GM12878 (cell line): ENCODE measurements at regions not wholly inside any gene's neighbourhood (a gene's known extent, or its start where the extent isn't known, plus 50 kb on each side); places are given as distances from the start of the nearest gene placed in this dataset.

Experiments used
- ATAC-seq: fragments of 200-7000 bp; cut with Tn5 transposase; 3 replicates; pipeline ENCODE4 v1.9.1; 2020; ENCODE audit warnings: mild to moderate bottlenecking, moderate library complexity
- BruUV-seq: library from RNA; stranded (reverse); fragments of 400-500 nt; replicated peaks from 2 replicates; lab custom pipeline; 2021; lab: Mats Ljungman, UMichigan
- CTCF ChIA-PET: fragments of 300-600 bp; sonication (Branson Sonifier 250); formaldehyde crosslinking; extraction: SDS; loops from one replicate; lab custom pipeline; 2021; ENCODE audit warnings: inconsistent platforms; lab: Yijun Ruan, JAX
- POLR2A ChIA-PET: fragments of 350-600 bp; formaldehyde crosslinking; extraction: SDS; loops from one replicate; lab custom pipeline; 2021; ENCODE audit warnings: inconsistent platforms; lab: Charles Lee
- RAD21 ChIA-PET: fragments of 300-600 bp; sonication (Branson Sonifier 250); formaldehyde crosslinking; loops from one replicate; lab custom pipeline; 2023; ENCODE audit warnings: antibody characterized with exemption; ENCODE audit not compliant: unreplicated experiment; lab: Charles Lee
- SMC1A ChIA-PET: fragments of 300-600 bp; sonication (Branson Sonifier 250); formaldehyde crosslinking; loops from one replicate; lab custom pipeline; 2023; ENCODE audit not compliant: unreplicated experiment, uncharacterized antibody; lab: Charles Lee
- DNase-seq: peaks from one replicate; pipeline ENCODE4 v3.0.0-alpha.2; 2011; ENCODE audit warnings: low read depth, low spot score
- FAIRE-seq: peaks from 3 replicates; lab custom pipeline; 2011; peaks lifted over from hg19 to GRCh38; lab: Jason Lieb, UNC
- H2AFZ ChIP-seq: 2 replicates; pipeline ENCODE4 v1.6.0; 2011; ENCODE audit warnings: low read depth, low read length, control low read depth; ENCODE audit not compliant: control insufficient read depth
- H3K27ac ChIP-seq: 2 replicates; pipeline ENCODE4 v1.5.1; 2011; ENCODE audit warnings: control low read depth; ENCODE audit not compliant: control insufficient read depth, insufficient read depth
- H3K27me3 ChIP-seq, 2 experiments: replicated peaks in 1 of 2; 2 replicates each; pipeline versions ENCODE4 v1.6.0 to v1.6.1; 2011; ENCODE audit warnings: low read length in 1 of 2; ENCODE audit not compliant: control insufficient read depth in 2 of 2, insufficient read depth in 2 of 2
- H3K36me3 ChIP-seq, 2 experiments: 2 replicates each; pipeline ENCODE4 v1.5.1; 2011; ENCODE audit warnings: low read length in 1 of 2; ENCODE audit not compliant: control insufficient read depth in 2 of 2, insufficient read depth in 2 of 2
- H3K4me1 ChIP-seq: 2 replicates; pipeline ENCODE4 v1.6.1; 2011; ENCODE audit warnings: mild to moderate bottlenecking, low read length, moderate library complexity, mixed read lengths; ENCODE audit not compliant: control insufficient read depth, insufficient read depth
- H3K4me2 ChIP-seq: 2 replicates; pipeline ENCODE4 v1.6.0; 2011; ENCODE audit warnings: control low read depth; ENCODE audit not compliant: control insufficient read depth, insufficient read depth
- H3K4me3 ChIP-seq: fragments of 200-600 bp; sonication (generic); 2 replicates; pipeline ENCODE4 v1.5.1; 2016
- H3K79me2 ChIP-seq: 2 replicates; pipeline ENCODE4 v1.6.0; 2011; ENCODE audit warnings: low read length; ENCODE audit not compliant: control insufficient read depth, insufficient read depth
- H3K9ac ChIP-seq: 2 replicates; pipeline ENCODE4 v1.8.0; 2011; ENCODE audit warnings: low read length, control low read depth, mixed read lengths; ENCODE audit not compliant: control insufficient read depth, insufficient read depth
- H3K9me3 ChIP-seq: replicated peaks from 3 replicates; pipeline ENCODE4 v1.5.1; 2011; ENCODE audit warnings: mild to moderate bottlenecking, low read length; ENCODE audit not compliant: control insufficient read depth, insufficient read depth
- H4K20me1 ChIP-seq: 2 replicates; pipeline ENCODE4 v1.6.0; 2011; ENCODE audit not compliant: control insufficient read depth, insufficient read depth
- GABPA ChIP-seq: IDR thresholded peaks from 2 replicates; pipeline ENCODE4 v1.6.1; 2014; ENCODE audit warnings: antibody characterized with exemption, low read depth, mild to moderate bottlenecking, inconsistent platforms
- POLR2AphosphoS5 ChIP-seq: IDR thresholded peaks from 2 replicates; pipeline ENCODE4 v1.6.1; 2011; ENCODE audit warnings: mild to moderate bottlenecking, low read length, inconsistent platforms
- POU2F2 ChIP-seq: IDR thresholded peaks from 3 replicates; pipeline ENCODE4 v1.6.1; 2011; ENCODE audit warnings: low read depth, mild to moderate bottlenecking, low read length, borderline replicate concordance
- YBX1 ChIP-seq: fragments of 450-650 bp; IDR thresholded peaks from 2 replicates; pipeline ENCODE4 v1.6.1; 2016; ENCODE audit warnings: antibody characterized with exemption
- ZNF24 ChIP-seq: fragments of 450-650 bp; IDR thresholded peaks from 2 replicates; pipeline ENCODE4 v1.6.1; 2017; ENCODE audit warnings: antibody characterized with exemption, mild to moderate bottlenecking
- ZNF622 ChIP-seq: fragments of 450-650 bp; IDR thresholded peaks from 2 replicates; pipeline ENCODE4 v1.6.1; 2017; ENCODE audit warnings: mild to moderate bottlenecking, inconsistent platforms
- WGBS: methylation state at CpG from one replicate; pipeline ENCODE4 v1.1.6; 2016; ENCODE audit warnings: low lambda C conversion rate; ENCODE audit not compliant: insufficient replicate concordance, insufficient coverage; ENCODE audit errors: missing lambda C conversion rate; 5-methylcytosine and 5-hydroxymethylcytosine counted together
- in situ Hi-C: fragments of 300-500 bp; cut with MboI; formaldehyde crosslinking; loops from 9 replicates; pipeline ENCODE4 v1.14.3; 2018; ENCODE audit warnings: mixed read lengths
- intact Hi-C: fragments of 100-400 bp; cut with micrococcal nuclease; formaldehyde crosslinking; loops from one replicate; pipeline ENCODE4 v1.14.2; 2022; ENCODE audit not compliant: unreplicated experiment
- TF ChIP-seq, protein P1 (sequence below): fragments of 450-650 bp; IDR thresholded peaks from 2 replicates; pipeline ENCODE4 v1.6.1; 2018; ENCODE audit warnings: mild to moderate bottlenecking, low read depth, moderate library complexity; ENCODE audit not compliant: partially characterized antibody

- Histone ChIP-seq H3K9ac (no peak overlapping the region), H4K20me1 (no peaks in the 10 kb centered on the region), H2AFZ (no peak overlapping the region), H3K4me2 (no peak overlapping the region), H3K4me1 (peaks cover 3% of the 10 kb centered on the region; the same call in 1 of the 2 replicates), H3K27ac (no peak overlapping the region), H3K27me3 (no peaks in the 10 kb centered on the region), H3K36me3 (no peaks in the 10 kb centered on the region), H3K9me3 (no peaks in the 10 kb centered on the region), H3K4me3 (no peak overlapping the region), H3K79me2 (no peaks in the 10 kb centered on the region)
- ChIA-PET RAD21 (no interaction called here), CTCF (interaction anchor here (4.7 kb wide), 1 partner anchor 245 kb away, joined by 47 read pairs; no protein-coding TSS in a partner anchor), SMC1A (interaction anchor here (0.6 to 4.4 kb wide), 3 partner anchors 244 to 1673 kb away, joined by 3 to 23 read pairs (median 4); no protein-coding TSS in a partner anchor), POLR2A (interaction anchor here (0.6 kb wide), 1 partner anchor 33 kb away, joined by 4 read pairs; no protein-coding TSS in a partner anchor)
- in situ Hi-C loops (loop anchor here (25.0 kb wide), 1 partner anchor 895 kb away; no protein-coding TSS in a partner anchor), intact Hi-C loops (no loop called here)
- no peak for ATAC-seq
- BruUV-seq: no TSS peak
- DNase-seq: no peak
- FAIRE-seq: no peak
- WGBS: 39% methylated on average over 4 of the region's 4 CpGs
- no peak for TF ChIP-seq POU2F2
- TF ChIP-seq ZNF24: peak; percentile 59; the same call in 1 of the 2 replicates
Observed at GRCh38 chr20:22342410-22342809, 242.0 kb downstream of the FOXA2 start.

DNA sequence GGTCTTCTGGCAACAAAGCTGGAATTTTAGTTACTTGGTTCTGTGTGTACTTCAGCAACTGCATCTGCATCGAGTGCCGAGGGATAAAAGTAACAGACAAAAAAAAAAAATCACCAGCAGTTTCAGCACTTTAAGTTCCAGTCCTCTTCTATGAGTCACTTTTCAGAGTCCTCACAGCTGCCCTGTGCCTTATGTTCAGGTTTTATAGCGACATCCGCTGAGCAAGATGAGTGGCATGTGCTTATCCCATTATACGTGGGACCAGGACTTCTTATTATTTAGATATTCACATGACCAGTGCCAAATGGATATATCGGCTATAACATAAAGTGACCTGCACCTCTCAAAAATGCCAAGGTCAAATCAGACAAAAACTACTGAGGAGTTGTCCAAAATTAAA, 242.9 kb downstream of the FOXA2 start:
- in situ Hi-C loops: loop anchor here (25.0 kb wide), 1 partner anchor 896 kb away; no protein-coding TSS in a partner anchor
- H2AFZ ChIP-seq: no peak overlapping the region
- DNase-seq (no peak), ATAC-seq (no peak)
- no peak overlapping the region for H3K9ac ChIP-seq
- H3K27me3 ChIP-seq: no peaks in the 10 kb centered on the region
- no peak overlapping the region for H3K27ac ChIP-seq
- ChIA-PET SMC1A (interaction anchor here (2.2 to 4.4 kb wide), 2 partner anchors 31 to 245 kb away, joined by 7 to 23 read pairs; no protein-coding TSS in a partner anchor), POLR2A (no interaction called here), CTCF (interaction anchor here (1.0 to 4.7 kb wide), 3 partner anchors 13 to 351 kb away, joined by 3 to 47 read pairs (median 4); no protein-coding TSS in a partner anchor)
- H3K4me2 ChIP-seq: no peak overlapping the region
- BruUV-seq: no TSS peak
- H3K36me3 ChIP-seq: no peaks in the 10 kb centered on the region
- no peaks in the 10 kb centered on the region for H3K9me3 ChIP-seq
- no peak overlapping the region for H3K4me3 ChIP-seq
- no peak for TF ChIP-seq YBX1
- no peak for TF ChIP-seq GABPA
- no peak for TF ChIP-seq POLR2AphosphoS5
- TF ChIP-seq, protein P1, sequence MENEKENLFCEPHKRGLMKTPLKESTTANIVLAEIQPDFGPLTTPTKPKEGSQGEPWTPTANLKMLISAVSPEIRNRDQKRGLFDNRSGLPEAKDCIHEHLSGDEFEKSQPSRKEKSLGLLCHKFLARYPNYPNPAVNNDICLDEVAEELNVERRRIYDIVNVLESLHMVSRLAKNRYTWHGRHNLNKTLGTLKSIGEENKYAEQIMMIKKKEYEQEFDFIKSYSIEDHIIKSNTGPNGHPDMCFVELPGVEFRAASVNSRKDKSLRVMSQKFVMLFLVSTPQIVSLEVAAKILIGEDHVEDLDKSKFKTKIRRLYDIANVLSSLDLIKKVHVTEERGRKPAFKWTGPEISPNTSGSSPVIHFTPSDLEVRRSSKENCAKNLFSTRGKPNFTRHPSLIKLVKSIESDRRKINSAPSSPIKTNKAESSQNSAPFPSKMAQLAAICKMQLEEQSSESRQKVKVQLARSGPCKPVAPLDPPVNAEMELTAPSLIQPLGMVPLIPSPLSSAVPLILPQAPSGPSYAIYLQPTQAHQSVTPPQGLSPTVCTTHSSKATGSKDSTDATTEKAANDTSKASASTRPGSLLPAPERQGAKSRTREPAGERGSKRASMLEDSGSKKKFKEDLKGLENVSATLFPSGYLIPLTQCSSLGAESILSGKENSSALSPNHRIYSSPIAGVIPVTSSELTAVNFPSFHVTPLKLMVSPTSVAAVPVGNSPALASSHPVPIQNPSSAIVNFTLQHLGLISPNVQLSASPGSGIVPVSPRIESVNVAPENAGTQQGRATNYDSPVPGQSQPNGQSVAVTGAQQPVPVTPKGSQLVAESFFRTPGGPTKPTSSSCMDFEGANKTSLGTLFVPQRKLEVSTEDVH: no peak
- no peak for TF ChIP-seq ZNF622
- TF ChIP-seq, all 136 proteins: peak for 0
- FAIRE-seq: no peak
- RAD21 ChIA-PET: interaction anchor here (0.6 to 4.6 kb wide), 2 partner anchors 246 to 681 kb away, joined by 3 to 32 read pairs; no protein-coding TSS in a partner anchor
- Histone ChIP-seq H4K20me1 (no peaks in the 10 kb centered on the region), H3K79me2 (no peaks in the 10 kb centered on the region), H3K4me1 (peaks cover 2% of the 10 kb centered on the region; the same call in 1 of the 2 replicates)
- intact Hi-C loops: no loop called here
- WGBS: 22% methylated on average over 6 of the region's 6 CpGs
